Retinal pigment epithelial cell (primary cell): ENCODE measurements at regions not wholly inside any gene's neighbourhood (a gene's known extent, or its start where the extent isn't known, plus 50 kb on each side); places are given as distances from the start of the nearest gene placed in this dataset.

Source experiments
- DNase-seq: peaks from one replicate; pipeline ENCODE4 v3.0.0-alpha.2; 2010; ENCODE audit warnings: low read depth
- H3K4me3 ChIP-seq: 2 replicates; pipeline ENCODE4 v1.5.1; 2011; ENCODE audit warnings: mild to moderate bottlenecking, low read length, control low read depth, moderate library complexity
- TF ChIP-seq, protein P1 (sequence below): conservative IDR thresholded peaks from 2 replicates; pipeline ENCODE4 v1.5.1; 2011; ENCODE audit warnings: low read depth, low read length, control low read depth, inconsistent platforms

GRCh38 chr6:44624936-44625573 is 237.5 kb downstream of the CDC5L start:
- TF ChIP-seq, protein P1, sequence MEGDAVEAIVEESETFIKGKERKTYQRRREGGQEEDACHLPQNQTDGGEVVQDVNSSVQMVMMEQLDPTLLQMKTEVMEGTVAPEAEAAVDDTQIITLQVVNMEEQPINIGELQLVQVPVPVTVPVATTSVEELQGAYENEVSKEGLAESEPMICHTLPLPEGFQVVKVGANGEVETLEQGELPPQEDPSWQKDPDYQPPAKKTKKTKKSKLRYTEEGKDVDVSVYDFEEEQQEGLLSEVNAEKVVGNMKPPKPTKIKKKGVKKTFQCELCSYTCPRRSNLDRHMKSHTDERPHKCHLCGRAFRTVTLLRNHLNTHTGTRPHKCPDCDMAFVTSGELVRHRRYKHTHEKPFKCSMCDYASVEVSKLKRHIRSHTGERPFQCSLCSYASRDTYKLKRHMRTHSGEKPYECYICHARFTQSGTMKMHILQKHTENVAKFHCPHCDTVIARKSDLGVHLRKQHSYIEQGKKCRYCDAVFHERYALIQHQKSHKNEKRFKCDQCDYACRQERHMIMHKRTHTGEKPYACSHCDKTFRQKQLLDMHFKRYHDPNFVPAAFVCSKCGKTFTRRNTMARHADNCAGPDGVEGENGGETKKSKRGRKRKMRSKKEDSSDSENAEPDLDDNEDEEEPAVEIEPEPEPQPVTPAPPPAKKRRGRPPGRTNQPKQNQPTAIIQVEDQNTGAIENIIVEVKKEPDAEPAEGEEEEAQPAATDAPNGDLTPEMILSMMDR, result no peak
- no peak for DNase-seq
- no peak overlapping the region for H3K4me3 ChIP-seq

DNA sequence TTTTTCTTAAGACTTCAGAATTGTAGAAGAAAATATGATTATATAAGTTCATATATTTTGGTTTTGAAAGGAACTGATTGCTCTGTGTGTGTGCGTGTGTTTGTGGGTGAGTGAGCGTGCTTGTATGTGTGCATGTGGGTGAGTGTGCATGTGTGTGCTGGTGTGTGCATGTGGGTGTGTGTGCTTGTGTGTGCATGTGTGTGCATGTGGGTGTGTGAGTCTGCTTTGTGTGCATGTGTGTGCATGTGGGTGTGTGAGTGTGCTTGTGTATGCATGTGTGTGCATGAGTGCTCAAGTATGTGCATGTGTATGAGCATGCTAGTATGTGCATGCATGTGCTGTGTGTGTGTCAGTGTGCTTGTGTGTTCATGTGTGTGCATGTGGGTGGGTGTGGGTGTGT is 238.5 kb downstream of the CDC5L start:
- TF ChIP-seq, protein P1, result no peak
- no peak overlapping the region for H3K4me3 ChIP-seq
- DNase-seq, result no peak

DNA sequence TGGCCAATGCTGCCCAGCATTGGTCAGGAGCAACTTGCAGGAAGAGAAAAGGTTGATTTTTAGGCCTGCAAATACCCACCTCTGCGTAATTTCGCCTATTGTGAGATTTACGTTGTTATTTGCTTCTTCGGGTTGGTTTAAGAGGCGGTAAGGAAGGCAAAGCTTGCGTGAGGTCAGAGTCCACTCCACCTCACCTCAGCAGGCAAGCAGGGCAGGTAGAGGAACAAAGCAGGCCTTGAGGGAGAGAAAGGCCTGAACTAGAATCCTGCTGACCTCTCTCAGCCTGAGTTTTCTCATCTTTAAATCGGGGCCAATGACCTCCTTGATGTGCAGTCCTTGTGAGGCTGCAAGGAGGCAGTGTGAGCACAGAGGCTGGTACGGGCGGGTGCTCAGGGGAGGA is 239.1 kb downstream of the CDC5L start:
- no peak overlapping the region for H3K4me3 ChIP-seq
- DNase-seq, result no peak
- TF ChIP-seq, protein P1, result no peak

DNA sequence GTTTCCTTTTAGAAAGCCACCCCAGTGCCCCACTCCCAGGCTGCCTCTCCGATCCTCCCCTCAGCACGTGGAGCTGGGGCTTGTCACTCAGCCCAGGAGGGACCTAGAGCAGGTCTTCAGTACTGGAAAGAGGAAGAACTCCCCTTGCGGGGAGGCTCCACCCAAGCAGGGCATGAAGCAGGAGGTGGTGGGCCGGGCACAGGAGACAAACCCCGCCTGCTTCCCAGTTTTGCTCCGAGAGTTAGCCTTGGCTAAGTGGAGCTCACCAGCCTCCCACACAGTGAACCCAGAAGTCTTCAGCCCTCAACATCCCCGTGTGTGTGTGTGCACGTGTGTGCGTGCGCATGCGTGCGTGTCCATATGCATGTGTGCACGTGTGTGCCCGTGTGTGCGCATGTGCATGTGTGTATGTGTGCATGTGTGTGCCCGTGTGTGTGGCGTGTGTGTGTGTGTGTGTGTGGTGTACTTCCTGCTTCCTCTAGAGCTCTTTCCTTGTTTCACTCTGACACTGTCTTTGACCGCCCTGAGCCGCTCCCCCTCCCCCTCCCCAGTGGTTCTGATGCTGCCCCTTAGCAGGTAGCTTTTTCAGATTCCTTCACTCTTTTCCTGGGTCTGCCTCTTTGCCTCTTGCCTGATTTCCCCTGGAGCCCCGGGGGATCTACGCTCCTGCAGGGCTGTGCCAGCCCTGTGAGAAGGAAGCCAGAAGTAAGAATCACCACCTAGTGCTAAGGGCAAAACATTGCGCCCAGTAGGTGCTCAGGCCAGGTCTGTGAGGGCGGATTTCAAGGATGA is 239.8 kb downstream of the CDC5L start:
- no peak for DNase-seq
- TF ChIP-seq, protein P1, result no peak
- H3K4me3 ChIP-seq, result no peak overlapping the region

- TF ChIP-seq, protein P1, result no peak
- H3K4me3 ChIP-seq, result no peak overlapping the region
- no peak for DNase-seq
Observed at GRCh38 chr6:44627883-44628271, 240.4 kb downstream of the CDC5L start.

DNA sequence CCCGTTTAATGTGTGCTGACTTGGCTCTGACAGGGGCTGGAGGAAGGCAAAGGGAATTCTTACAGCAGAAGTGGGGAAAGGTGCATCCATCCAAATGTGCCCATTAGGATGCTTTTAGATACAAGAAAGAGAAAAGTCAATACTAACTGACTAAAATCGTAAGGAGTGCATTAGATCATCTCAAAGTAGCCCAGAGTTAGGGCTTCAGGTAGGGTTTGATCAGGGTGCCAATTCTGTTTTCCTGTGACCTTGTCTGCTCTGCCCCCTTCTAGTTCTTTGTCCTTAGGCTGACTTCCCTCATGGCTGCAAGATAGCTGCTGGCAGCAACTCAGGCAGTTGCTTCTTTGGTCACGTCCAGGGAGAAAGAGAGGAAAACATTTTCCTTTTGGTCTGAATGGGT is 240.8 kb downstream of the CDC5L start:
- TF ChIP-seq, protein P1, result no peak
- H3K4me3 ChIP-seq, result no peak overlapping the region
- no peak for DNase-seq

GRCh38 chr6:44629636-44630035 is 242.1 kb downstream of the CDC5L start:
- DNase-seq, result no peak
- TF ChIP-seq, protein P1, result no peak
- no peak overlapping the region for H3K4me3 ChIP-seq
